ENCODE measurements at regions not wholly inside any gene's neighbourhood (a gene's known extent, or its start where the extent isn't known, plus 50 kb on each side); places are given as distances from the start of the nearest gene placed in this dataset.

DNA sequence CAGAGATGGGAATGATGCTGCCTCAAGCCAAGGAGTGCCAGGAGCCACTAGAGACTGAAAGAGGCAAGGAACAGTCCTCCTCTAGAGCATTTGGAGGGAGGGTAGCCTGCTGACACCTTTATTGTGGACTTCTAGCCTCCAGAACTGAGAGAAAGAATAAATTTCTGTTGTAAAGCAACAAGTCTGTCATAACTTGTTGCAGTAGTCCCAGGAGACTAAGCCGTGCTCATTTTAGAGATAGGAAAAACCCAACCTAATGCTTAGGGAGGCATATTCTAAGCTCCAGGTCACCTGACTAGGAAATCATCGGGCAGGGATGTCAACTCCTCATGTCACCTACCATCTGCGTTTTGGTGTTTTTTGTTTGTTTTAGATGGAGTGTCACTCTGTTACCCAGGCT, 345.4 kb upstream of the EEF2KMT start:
- no peak for DNase-seq (ENCODE audit: low read depth)

DNA sequence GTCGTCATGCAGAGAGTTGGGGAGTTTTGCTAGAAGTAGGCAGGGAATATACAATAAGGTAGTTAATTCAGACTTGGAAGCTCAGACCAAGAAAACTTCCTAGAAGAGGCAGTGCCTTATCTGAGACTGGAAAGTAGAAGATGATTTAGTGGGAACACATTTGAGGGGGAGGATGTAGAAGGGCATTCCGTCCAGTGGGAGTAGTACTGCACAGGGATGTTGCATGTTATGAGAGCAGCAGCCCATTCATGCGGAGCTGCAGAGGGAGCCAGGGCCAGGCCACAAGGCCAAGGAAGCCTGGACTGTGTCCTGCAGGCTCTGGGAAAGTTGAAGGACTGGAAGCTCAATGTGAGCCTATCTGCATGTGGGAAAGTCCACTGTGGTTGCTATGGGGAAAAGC, 344.5 kb upstream of the EEF2KMT start:
- DNase-seq (ENCODE audit: low read depth) = no peak

DNA sequence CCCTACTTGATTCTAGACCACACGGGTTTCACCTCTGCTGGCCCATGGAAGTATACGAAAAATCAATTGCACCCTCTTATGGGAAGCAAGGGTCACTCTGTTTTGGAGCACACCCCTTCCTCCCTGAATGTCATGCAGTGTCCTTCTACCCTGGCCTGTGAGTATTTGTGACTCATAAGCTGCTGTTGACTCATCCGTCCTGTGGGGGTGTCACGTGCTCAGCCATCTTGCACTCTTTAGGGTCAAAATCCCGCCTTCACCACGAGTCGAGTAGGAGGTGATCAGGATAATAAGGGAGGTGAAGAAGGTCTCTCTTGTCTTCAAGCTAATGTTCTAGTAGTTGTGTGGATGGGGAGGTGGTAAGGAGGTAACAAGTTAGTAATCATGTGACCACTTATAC, 341.0 kb upstream of the EEF2KMT start:
- DNase-seq (ENCODE audit: low read depth) = no peak

DNA sequence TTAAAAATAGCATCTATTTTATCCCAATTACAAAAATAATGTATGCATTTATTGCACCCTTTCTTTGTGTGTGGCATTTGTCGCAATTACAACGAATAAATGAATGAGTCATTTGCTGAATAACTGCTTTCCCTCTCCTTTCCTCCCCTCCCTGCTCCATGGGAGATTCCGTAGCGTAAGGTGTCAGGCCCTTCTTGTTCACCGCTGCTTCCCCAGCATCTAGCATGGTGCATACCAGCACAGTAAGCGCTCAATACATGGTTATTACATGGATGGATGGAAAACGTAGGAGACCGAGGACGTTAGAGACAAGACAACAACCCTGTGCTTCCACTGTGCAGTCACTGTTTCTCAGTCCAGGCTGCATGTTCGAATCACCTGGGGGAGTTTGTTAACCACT, 336.0 kb upstream of the EEF2KMT start:
- DNase-seq (ENCODE audit: low read depth) = no peak

DNA sequence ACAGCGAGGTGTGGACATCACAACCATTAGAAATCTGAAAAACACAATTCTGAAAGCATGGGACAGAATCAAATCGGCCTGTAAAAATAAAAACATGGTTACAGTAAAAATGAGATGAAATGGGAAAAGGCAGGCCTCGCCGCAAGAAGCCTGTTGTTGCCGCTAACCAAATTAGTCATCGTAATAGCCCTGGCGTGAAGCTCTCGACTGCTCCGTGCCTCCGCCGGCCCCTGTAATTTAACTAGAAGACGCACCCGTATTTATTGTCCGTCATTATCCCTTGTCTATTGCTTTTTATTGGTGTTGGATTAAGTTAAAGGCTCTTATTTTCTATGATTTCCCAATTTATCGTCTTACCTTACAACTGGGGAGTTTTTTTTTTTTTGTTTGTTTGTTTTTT, 334.6 kb upstream of the EEF2KMT start:
- no peak for DNase-seq (ENCODE audit: low read depth)

DNA sequence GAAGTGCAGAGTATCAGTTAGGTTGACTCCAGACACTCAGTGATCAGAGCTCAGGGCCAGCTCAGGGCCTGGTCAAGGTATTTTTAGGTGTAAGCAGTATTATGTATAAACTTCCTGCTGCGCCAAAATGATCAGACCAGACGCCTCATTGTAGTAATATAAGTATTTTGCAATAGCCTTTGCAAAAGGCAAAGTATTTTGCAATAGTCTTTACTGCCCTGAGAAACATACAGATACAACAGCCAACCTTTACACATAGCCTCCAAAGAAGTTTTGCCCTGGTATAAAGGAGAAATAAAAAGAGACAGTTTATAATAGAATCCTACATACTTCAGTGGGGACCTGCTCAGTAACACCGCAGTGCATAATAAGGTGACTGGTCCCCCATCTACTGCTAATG, 333.0 kb upstream of the EEF2KMT start:
- DNase-seq (ENCODE audit: low read depth) = no peak

DNA sequence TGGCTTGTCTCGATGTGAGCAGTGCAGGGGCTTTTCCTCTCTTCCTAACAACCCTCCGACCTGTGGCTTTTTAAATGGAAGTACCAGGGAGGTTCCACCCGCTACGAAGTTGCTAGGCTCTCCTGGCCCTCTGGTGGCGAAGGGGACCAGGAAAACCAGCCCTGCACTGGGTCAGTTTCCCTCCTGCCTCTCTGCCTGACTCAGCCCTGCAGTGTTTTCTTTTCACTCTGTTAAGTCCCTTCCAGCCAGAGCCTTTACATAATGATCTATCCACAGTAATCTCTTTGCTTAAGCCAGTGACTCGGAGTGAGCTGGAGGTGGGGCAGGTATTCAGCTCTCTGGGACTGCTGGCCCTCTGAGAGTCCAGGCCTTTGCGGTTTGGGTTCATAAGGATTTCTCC, 331.3 kb upstream of the EEF2KMT start:
- no peak for DNase-seq (ENCODE audit: low read depth)

DNA sequence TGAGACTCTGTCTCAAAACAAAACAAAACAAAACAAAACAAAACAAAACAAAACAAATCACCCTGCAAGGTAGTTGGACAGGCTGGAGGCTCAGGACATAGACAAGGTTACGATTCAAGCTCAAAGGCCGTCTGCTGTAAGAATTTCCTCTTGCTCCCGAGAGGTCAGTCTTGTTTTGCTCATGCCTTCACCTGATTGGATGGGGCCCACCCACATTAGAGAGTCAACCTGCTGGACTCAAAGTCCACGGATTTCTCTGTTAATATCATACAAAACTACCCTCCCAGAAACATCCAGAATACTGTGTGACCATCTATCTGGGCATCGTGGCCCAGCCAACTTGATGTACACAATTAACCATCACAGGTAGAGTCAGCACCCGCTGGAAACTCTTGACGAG, 330.0 kb upstream of the EEF2KMT start:
- no peak for DNase-seq (ENCODE audit: low read depth)

DNA sequence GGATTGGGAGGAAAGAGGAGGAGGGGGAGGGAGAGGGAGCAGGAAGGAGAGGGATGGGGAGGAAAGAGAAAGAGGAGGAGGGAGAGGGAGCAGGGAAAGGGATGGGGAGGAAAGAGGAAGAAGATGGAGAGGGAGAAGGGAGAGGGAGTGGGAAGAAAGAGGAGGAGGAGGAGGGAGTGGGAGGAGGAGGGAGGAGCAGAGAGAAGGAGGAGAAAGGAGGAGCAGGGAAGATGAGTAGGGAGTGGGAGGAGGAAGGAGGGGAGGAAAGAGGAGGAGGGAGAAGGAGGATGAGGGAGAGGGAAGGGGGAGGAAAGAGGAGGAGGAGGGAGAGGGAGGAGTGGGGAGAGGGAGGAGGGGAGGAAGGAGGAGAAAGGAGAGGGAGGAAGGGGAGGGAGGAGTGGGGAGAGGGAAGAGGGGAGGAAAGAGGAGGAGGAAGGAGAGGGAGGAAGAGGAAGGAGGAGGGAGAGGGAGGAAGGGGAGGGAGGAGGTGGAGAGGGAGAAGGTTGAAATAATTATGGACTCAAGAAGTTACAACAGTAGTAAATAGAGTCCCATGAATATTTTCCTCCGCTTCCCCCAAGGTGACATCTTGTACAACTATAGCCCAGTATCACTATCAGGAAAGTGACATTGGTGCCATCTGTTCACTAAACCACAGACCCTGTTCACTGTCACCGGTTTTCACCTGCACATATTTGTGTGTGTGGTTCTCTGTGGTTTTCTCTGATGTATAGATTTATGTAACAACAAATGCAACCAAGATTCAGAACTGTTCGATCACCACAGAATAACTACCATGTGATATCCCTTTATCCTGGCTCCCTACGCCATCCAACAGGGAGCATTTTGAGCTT, 325.3 kb upstream of the EEF2KMT start:
- no peak for DNase-seq (ENCODE audit: low read depth)

DNA sequence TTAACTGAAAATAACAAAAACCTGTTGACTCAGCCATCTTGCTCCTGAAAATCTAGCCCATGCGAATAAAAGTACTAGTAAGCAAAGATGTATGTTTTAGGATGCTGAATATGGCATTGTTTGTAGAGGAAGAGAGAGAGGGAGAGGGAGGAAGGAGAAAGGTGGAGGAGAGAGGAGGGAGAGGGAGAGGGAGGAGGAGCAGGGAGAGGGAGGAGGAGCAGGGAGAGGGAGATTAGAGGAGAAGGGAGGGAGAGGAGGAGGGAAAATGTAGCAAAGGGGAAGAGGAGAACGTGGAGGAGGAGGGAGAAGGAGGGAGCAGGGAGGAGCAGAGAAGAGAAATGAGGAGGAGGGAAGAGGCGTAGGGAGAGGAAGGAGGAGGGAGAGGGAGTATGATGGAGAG, 324.5 kb upstream of the EEF2KMT start:
- no peak for DNase-seq (ENCODE audit: low read depth)

DNA sequence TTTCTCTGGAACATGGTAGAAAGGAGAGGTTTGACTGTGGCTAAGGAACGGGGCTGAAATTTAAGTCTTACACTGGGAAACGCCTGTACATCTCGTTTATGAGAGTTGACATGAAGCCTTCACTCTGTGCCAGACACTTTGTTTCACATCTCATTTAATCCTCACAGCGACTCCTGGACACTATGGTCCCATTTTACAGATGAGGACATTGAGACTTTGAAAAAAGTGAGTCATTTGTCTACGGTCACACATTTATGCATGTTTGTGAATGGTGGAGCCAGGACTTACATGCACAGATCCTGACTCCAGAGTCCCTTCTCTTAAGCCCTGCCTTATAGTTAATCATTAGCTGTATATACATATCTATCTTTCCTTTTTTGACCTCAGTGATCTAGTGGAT, 318.4 kb upstream of the EEF2KMT start:
- no peak for DNase-seq (ENCODE audit: low read depth)

DNA sequence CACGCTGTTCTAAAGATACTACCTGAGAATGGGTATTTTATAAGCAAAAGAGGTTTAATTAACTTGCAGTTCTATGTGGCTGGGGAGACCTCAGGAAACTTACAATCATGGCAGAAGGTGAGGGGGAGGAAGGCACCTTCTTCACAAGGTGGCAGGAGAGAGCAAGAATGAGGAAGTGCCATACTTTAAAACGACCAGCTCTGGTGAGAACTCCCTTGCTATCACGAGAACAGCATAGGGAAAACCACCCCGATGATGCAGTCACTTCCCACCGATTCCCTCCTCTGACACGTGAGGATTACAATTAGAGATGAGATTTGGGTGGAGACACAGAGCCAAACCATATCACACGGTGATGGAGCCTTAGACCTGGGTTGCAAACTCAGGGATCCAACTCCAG, 317.5 kb upstream of the EEF2KMT start:
- DNase-seq (ENCODE audit: low read depth) = no peak

DNA sequence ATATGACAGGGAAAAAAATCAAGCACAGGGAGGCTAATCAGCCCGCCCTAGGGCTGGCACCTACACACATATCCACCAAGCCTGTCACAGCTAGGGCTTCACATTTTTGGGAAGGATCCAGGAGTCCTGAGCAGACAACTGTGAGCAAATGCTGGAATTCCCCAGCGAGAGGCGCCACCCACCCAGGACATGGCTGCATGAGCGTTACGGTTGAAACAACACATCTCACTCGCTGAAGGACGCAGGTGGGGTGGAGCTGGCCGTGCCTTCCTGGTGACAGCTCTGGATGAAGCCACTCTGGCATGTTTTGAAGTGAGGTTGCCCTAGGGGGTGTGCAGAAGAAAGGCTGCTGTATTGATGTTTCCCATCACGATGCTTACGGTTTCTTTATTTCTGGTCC, 315.1 kb upstream of the EEF2KMT start:
- DNase-seq (ENCODE audit: low read depth) = no peak

DNA sequence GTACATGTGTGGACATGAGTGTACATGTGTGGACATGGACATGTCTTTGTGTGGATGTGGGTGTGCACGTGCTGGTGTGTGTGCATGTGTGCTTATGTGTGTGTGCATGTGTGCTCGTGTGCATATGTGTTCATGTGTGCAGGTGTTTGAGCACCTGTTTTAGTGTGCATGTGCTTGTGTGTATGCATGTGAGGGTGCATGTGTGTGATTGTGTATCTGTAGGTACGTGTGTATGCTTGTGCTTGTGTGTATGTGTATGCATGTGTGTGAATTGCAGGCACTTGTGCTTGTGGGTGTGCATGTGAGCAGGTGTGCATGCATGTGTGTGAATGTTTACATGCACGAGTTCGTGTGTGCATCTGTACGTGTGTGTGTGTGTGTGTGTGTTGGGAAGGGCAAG, 300.6 kb upstream of the EEF2KMT start:
- DNase-seq (ENCODE audit: low read depth) = no peak

DNA sequence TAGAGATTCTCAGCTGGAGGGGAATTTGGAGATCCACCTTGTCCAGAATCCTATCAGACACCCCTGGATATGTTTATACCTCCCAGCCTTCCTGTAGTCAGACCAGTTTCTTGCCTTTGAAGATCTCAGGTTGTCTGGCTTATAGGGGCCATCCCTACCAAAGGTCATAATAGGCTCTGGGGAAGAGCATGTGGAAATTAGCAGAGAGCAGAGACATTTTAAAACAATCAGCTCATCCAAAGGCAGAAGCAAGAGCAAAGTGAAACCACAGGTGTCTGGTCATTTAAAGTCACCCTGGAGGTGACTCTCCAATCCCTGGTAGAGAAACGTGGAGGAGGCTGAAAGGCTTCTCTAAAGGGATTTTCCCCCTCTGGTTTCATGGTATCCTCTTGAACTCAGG, 299.3 kb upstream of the EEF2KMT start:
- DNase-seq (ENCODE audit: low read depth) = no peak

DNA sequence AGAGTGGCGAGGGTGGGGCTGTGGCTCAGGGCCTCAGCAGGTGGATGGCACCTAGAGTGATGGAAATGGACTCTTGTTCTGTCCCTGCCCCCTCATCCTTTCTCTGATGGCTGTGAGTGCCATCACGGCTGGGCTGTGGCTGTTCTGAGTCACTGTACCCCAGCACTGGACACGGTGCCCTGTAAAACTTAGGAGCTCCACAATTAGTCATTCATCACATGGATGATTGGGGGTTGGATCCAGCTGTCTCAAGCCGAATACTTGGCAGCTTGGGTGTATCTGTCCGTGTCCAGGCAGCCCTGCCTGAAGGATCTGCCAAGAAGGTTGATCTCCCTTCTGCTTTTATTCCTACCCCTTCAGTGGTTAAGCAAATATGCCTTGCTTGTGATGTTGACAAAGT, 295.5 kb upstream of the EEF2KMT start:
- no peak for DNase-seq (ENCODE audit: low read depth)

DNA sequence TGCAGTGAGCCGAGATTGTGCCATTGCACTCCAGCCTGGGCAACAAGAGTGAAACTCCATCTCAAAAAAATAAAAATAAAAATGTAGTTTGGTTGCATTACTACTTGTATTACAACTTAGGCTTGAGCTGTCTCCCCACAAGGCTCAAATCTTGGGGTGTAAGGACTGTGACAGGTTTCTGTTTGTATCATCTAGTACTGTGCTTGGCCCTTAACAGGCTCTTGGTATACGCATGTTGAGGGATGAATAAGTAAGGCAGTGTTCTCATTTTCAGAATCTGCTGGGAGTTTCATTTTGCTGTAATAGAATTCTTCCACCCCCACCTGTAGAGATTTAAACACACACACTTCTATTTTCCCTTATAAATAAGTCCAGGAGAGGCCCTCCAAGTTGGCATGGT, 289.4 kb upstream of the EEF2KMT start:
- no peak for DNase-seq (ENCODE audit: low read depth)

DNA sequence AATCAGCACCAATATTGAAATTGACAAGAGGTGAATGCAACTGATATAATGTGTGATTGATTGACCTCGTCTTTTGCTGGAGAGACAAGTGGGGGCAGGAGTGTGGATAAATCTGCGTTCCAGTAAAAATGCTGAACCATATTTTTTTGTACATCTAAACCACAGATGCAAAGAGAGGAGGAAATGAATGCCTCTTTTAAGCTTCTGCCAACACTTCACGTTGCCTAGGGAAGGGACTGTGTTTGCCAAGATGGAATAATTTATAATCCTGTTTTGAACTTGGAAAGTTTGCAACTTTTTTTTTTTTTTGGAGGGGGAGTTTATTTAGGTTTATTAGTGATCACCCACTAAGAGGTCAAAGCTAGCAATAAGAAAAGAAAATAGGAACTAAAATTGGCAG, 288.2 kb upstream of the EEF2KMT start:
- DNase-seq (ENCODE audit: low read depth) = no peak

DNA sequence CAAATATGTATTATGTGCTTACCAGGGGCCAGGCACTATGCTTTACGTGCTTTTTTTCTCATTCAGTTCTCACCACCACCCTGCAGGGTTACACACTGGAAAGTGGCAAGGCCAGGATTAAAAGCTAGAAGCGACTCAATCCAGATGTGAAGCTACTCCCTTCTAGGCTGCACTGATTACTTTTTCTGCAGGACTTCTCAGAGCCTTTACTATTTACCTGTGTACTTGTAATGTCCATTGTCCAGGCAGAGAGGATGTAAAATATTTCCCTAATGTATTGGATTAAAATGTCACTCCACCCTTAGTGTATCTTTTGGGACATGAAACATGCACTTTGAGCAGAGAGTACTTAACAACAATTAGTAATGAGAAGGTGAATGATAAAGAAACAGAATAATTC, 287.5 kb upstream of the EEF2KMT start:
- DNase-seq (ENCODE audit: low read depth) = no peak

DNA sequence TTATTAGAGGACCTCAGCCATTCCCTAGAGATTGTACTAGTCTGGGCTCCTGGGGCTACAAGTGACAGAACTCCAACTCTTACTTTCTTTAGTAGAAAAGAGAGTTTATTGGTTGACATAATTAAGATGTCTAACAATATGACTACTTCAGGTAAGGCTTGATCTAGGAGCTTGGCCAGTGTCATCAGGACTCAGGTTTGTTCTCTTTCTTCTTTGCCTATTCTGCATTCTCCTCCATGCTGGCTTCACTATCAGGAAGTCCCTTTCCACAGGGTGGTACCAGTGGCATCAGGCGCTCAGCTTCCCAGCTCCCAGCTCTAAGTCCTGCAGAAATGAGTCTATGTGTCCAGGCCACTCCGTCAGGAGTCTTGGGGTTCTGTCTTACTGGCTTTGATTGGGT, 286.1 kb upstream of the EEF2KMT start:
- no peak for DNase-seq (ENCODE audit: low read depth)

DNA sequence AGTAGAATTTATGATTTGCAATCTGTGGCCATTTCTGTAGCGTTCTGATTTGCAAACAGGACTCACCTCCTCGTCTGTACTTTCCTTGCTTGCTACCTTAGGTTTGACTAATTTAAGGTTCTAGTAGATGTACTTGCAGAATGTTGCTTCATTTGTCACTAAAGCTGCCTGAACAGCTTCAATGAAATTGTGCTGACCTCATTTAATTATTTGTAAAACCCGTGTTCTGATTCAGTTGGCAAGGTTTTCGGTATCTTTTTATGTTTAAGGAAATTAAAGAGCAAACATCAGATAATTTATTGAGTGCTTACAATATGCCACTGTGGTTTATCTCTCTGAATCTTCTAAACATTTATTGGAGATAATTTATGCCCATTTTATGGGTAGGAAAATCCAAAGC, 284.9 kb upstream of the EEF2KMT start:
- DNase-seq (ENCODE audit: low read depth) = no peak

DNA sequence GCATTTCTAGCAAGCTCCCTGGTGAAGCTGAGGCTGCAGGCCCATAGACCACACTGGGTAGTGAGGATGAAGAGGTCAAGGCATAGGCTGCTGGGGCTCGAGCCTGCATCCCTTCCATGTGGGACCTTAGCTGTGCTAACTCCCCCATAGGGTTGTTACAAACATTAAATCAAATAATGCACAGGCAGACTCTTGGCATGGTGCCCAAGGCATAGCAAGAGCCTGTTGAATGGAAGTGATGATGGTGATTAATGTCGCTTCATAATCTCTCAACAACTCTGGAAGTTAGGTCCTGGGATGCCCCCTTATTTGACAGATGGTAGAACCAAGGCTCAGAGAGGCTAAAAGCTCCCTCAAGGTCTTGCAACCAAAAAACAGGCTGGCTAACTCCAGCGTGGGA, 283.9 kb upstream of the EEF2KMT start:
- DNase-seq (ENCODE audit: low read depth) = no peak

DNA sequence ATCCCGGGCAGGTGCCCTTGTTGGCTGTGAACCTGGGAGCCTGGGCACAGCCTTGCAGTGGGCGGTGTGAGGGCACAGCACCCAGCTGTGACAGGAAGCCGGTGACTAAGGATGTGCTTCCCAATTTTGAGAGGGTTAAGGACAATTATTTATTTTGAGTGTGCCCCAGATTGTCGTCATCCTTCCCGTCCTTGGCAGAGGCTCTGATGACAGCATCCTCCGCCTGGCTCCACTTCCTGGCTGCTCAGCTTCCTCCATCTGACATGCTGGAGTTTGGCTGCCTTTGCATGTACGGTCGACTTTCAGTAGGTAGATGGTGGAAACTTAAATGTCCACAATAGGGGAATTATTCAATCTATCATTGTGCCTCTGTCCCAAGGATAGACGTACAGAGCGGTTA, 282.4 kb upstream of the EEF2KMT start:
- DNase-seq (ENCODE audit: low read depth) = no peak

DNA sequence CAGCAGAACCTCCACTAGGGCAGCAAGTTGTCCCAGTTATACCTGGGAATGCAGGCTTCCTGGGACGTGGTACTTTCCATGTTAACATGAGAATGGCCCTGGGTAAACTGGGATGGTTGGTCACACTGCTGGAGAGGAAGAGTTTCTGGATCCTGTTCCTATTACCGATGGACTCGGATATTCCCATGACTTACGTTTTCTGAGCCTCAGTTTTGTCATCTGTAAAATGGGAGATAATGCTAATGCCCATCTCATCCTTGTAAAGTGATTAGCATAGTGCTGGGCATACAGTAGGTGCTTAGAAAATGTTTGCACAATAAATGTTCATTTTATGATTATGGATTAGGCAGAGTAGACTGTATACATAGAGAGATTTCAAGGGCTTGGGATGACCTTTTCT, 280.9 kb upstream of the EEF2KMT start:
- DNase-seq (ENCODE audit: low read depth) = no peak

Measured in iris pigment epithelial cell (primary cell).